ENCODE measurements at regions not wholly inside any gene's neighbourhood (a gene's known extent, or its start where the extent isn't known, plus 50 kb on each side); places are given as distances from the start of the nearest gene placed in this dataset.
"Not testable (repeated sequence)": the region's sequence is repeated elsewhere in the genome, so short reads cannot be mapped to it uniquely, and the experiment has no call there.

GRCh38 chr14:86414146-86414545, 884.2 kb downstream of the FLRT2 start:
- no peak for DNase-seq (ENCODE audit: low read depth, low spot score)

GRCh38 chr14:86404989-86405649, 875.2 kb downstream of the FLRT2 start:
- DNase-seq (ENCODE audit: low read depth, low spot score), result no peak

GRCh38 chr14:86404425-86404824, 874.5 kb downstream of the FLRT2 start:
- DNase-seq (ENCODE audit: low read depth, low spot score), result no peak

GRCh38 chr14:86402545-86402944, 872.6 kb downstream of the FLRT2 start:
- DNase-seq (ENCODE audit: low read depth, low spot score), result no peak

- DNase-seq (ENCODE audit: low read depth, low spot score), result no peak
These were observed 861.1 kb downstream of the FLRT2 start for GRCh38 chr14:86391085-86391484.

GRCh38 chr14:86388216-86388615, 858.3 kb downstream of the FLRT2 start:
- DNase-seq (ENCODE audit: low read depth, low spot score), result no peak

- DNase-seq (ENCODE audit: low read depth, low spot score), result no peak
These were observed 843.9 kb downstream of the FLRT2 start for GRCh38 chr14:86373886-86374285.

- DNase-seq (ENCODE audit: low read depth, low spot score), result no peak
These were observed 842.5 kb downstream of the FLRT2 start for GRCh38 chr14:86372402-86372801.

- no peak for DNase-seq (ENCODE audit: low read depth, low spot score)
These were observed 834.7 kb downstream of the FLRT2 start for GRCh38 chr14:86364634-86365033.

- DNase-seq (ENCODE audit: low read depth, low spot score), result no peak
These were observed 833.6 kb downstream of the FLRT2 start for GRCh38 chr14:86363576-86363975.

GRCh38 chr14:86363047-86363446, 833.1 kb downstream of the FLRT2 start:
- DNase-seq (ENCODE audit: low read depth, low spot score), result no peak

GRCh38 chr14:86357876-86358275, 827.9 kb downstream of the FLRT2 start:
- DNase-seq (ENCODE audit: low read depth, low spot score), result no peak

GRCh38 chr14:86357119-86357518, 827.2 kb downstream of the FLRT2 start:
- no peak for DNase-seq (ENCODE audit: low read depth, low spot score)

GRCh38 chr14:86346818-86347384, 817.0 kb downstream of the FLRT2 start:
- no peak for DNase-seq (ENCODE audit: low read depth, low spot score)

- DNase-seq (ENCODE audit: low read depth, low spot score), result no peak
These were observed 804.4 kb downstream of the FLRT2 start for GRCh38 chr14:86334355-86334754.

GRCh38 chr14:86333493-86333892, 803.5 kb downstream of the FLRT2 start:
- no peak for DNase-seq (ENCODE audit: low read depth, low spot score)

GRCh38 chr14:86331341-86331740, 801.4 kb downstream of the FLRT2 start:
- DNase-seq (ENCODE audit: low read depth, low spot score), result no peak

- no peak for DNase-seq (ENCODE audit: low read depth, low spot score)
These were observed 791.2 kb downstream of the FLRT2 start for GRCh38 chr14:86321151-86321550.

- DNase-seq (ENCODE audit: low read depth, low spot score), result not testable (repeated sequence)
These were observed 782.3 kb downstream of the FLRT2 start for GRCh38 chr14:86312154-86312665.

GRCh38 chr14:86311151-86311550, 781.2 kb downstream of the FLRT2 start:
- DNase-seq (ENCODE audit: low read depth, low spot score), result no peak

GRCh38 chr14:86310611-86311010, 780.7 kb downstream of the FLRT2 start:
- no peak for DNase-seq (ENCODE audit: low read depth, low spot score)

- no peak for DNase-seq (ENCODE audit: low read depth, low spot score)
These were observed 780.2 kb downstream of the FLRT2 start for GRCh38 chr14:86310148-86310547.

- DNase-seq (ENCODE audit: low read depth, low spot score), result no peak
These were observed 775.1 kb downstream of the FLRT2 start for GRCh38 chr14:86305058-86305457.

Measured in smooth muscle cell of the brain vasculature (primary cell).